GM23248 (cell line): ENCODE measurements at regions not wholly inside any gene's neighbourhood (a gene's known extent, or its start where the extent isn't known, plus 50 kb on each side); places are given as distances from the start of the nearest gene placed in this dataset.
"Not testable (repeated sequence)": the region's sequence is repeated elsewhere in the genome, so short reads cannot be mapped to it uniquely, and the experiment has no call there.

ENCODE experiments used
- DNase-seq: peaks from one replicate; pipeline ENCODE4 v3.0.0-alpha.2; 2015
- H2AFZ ChIP-seq: fragments of 200-600 bp; sonication (generic); 2 replicates; pipeline ENCODE4 v1.6.1; 2016; ENCODE audit warnings: antibody characterized with exemption
- H3F3A ChIP-seq: fragments of 200-600 bp; sonication (generic); 2 replicates; pipeline ENCODE4 v1.6.1; 2016; ENCODE audit warnings: mild to moderate bottlenecking, antibody characterized with exemption, mixed run types; ENCODE audit not compliant: insufficient read depth
- H3K27ac ChIP-seq: fragments of 200-600 bp; sonication (generic); 2 replicates; pipeline ENCODE4 v1.5.1; 2016; ENCODE audit warnings: mild to moderate bottlenecking
- H3K27me3 ChIP-seq: fragments of 200-600 bp; sonication (generic); replicated peaks from 2 replicates; pipeline ENCODE4 v1.6.1; 2016; ENCODE audit warnings: mild to moderate bottlenecking; ENCODE audit not compliant: insufficient read depth
- H3K36me3 ChIP-seq: fragments of 200-600 bp; sonication (generic); 2 replicates; pipeline ENCODE4 v1.6.1; 2016; ENCODE audit warnings: low read depth, mild to moderate bottlenecking
- H3K4me1 ChIP-seq: fragments of 200-600 bp; sonication (generic); 2 replicates; pipeline ENCODE4 v1.6.1; 2016; ENCODE audit warnings: mild to moderate bottlenecking; ENCODE audit not compliant: insufficient read depth
- H3K4me2 ChIP-seq: fragments of 200-600 bp; sonication (generic); one replicate; pipeline ENCODE4 v1.6.1; 2016; ENCODE audit warnings: mild to moderate bottlenecking; ENCODE audit not compliant: unreplicated experiment
- H3K4me3 ChIP-seq: fragments of 200-600 bp; sonication (generic); 2 replicates; pipeline ENCODE4 v1.5.1; 2016; ENCODE audit warnings: mild to moderate bottlenecking
- H3K79me2 ChIP-seq: fragments of 200-600 bp; sonication (generic); 2 replicates; pipeline ENCODE4 v1.6.1; 2016; ENCODE audit warnings: mild to moderate bottlenecking; ENCODE audit not compliant: insufficient read depth
- H3K9ac ChIP-seq: fragments of 200-600 bp; sonication (generic); 2 replicates; pipeline ENCODE4 v1.6.1; 2016; ENCODE audit warnings: mild to moderate bottlenecking
- H3K9me2 ChIP-seq: fragments of 200-600 bp; sonication (generic); 2 replicates; pipeline ENCODE4 v1.6.1; 2016; ENCODE audit warnings: mixed run types, mild to moderate bottlenecking, moderate library complexity; ENCODE audit not compliant: insufficient read depth
- H3K9me3 ChIP-seq: fragments of 200-600 bp; sonication (generic); one replicate; pipeline ENCODE4 v1.6.1; 2017; ENCODE audit warnings: low read depth
- H4K20me1 ChIP-seq: fragments of 200-600 bp; sonication (generic); 2 replicates; pipeline ENCODE4 v1.6.0; 2016; ENCODE audit not compliant: insufficient read depth
- EZH2 ChIP-seq: fragments of 200-600 bp; sonication (generic); IDR thresholded peaks from 2 replicates; pipeline ENCODE4 v1.6.1; 2018; ENCODE audit warnings: antibody characterized with exemption, mild to moderate bottlenecking; ENCODE audit not compliant: insufficient read depth, poor library complexity, severe bottlenecking
- EZH2phosphoT487 ChIP-seq: fragments of 200-600 bp; sonication (generic); IDR thresholded peaks from 2 replicates; pipeline ENCODE4 v1.6.1; 2018; ENCODE audit warnings: antibody characterized with exemption, moderate library complexity, mild to moderate bottlenecking, low read depth; ENCODE audit not compliant: insufficient read depth
- WGBS, 2 experiments: methylation state at CpG; one replicate each; pipeline ENCODE4 v1.1.6; 2015 to 2017; ENCODE audit warnings: low lambda C conversion rate in 2 of 2, low coverage in 1 of 2; ENCODE audit errors: missing lambda C conversion rate in 2 of 2; 5-methylcytosine and 5-hydroxymethylcytosine counted together
- in situ Hi-C: fragments of 300-500 bp; cut with MboI; formaldehyde crosslinking; loops from 2 replicates; pipeline ENCODE4 v1.15.0; 2020

- Histone ChIP-seq H2AFZ (no peak overlapping the region), H3K9me2 (no peaks in the 10 kb centered on the region), H3K4me1 (no peaks in the 10 kb centered on the region), H3K27me3 (no peaks in the 10 kb centered on the region), H3F3A (no peaks in the 10 kb centered on the region), H3K27ac (no peak overlapping the region), H3K4me3 (no peak overlapping the region), H3K79me2 (no peaks in the 10 kb centered on the region), H4K20me1 (no peaks in the 10 kb centered on the region), H3K9me3 (no peaks in the 10 kb centered on the region), H3K9ac (no peak overlapping the region), H3K4me2 (no peak overlapping the region), H3K36me3 (no peaks in the 10 kb centered on the region)
- 0 to 6% methylated on average over 1 of the region's 1 CpG for WGBS, 2 experiments
- TF ChIP-seq EZH2 (no peak), EZH2phosphoT487 (no peak)
- no peak for DNase-seq
- in situ Hi-C loops = no loop called here
Measured at GRCh38 chr6:19219931-19220330, 617.2 kb upstream of the ID4 start.

GRCh38 chr6:19231878-19232561 is 605.1 kb upstream of the ID4 start:
- H3K9me3 ChIP-seq = no peaks in the 10 kb centered on the region
- H3K9me2 ChIP-seq = no peaks in the 10 kb centered on the region; the same call in 1 of the 2 replicates
- no peaks in the 10 kb centered on the region for H3K4me1 ChIP-seq
- 59 to 60% methylated on average over 5 of the region's 5 CpGs for WGBS, 2 experiments
- DNase-seq = no peak
- in situ Hi-C loops = no loop called here
- H3K4me3 ChIP-seq = no peak overlapping the region
- no peaks in the 10 kb centered on the region for H3K27me3 ChIP-seq
- H3K79me2 ChIP-seq = no peaks in the 10 kb centered on the region
- no peaks in the 10 kb centered on the region for H3F3A ChIP-seq
- no peak overlapping the region for H2AFZ ChIP-seq
- TF ChIP-seq EZH2 = no peak
- no peak for TF ChIP-seq EZH2phosphoT487
- no peak overlapping the region for H3K4me2 ChIP-seq
- no peak overlapping the region for H3K9ac ChIP-seq
- no peak overlapping the region for H3K27ac ChIP-seq
- no peaks in the 10 kb centered on the region for H4K20me1 ChIP-seq
- no peaks in the 10 kb centered on the region for H3K36me3 ChIP-seq

DNA sequence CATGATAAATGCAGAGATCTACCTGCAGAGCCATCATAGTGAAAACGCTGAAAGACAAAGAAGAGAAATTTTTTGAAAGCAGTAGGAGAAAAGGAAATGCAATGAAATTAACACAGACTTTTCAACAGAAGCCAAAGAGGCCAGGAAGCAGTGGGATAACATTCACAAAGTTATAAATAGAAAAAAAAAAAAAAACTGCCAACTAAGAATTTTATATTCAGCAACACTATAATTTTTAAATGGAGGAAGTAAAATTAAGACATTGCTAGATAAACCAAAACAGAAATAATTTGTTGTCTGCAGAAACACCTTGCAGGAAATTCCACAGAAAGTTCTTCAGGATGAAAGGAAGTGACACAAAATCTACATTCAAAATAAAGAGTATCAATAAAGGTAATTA is 591.5 kb upstream of the ID4 start:
- no peak overlapping the region for H3K9ac ChIP-seq
- no peaks in the 10 kb centered on the region for H3K9me3 ChIP-seq
- no peak for TF ChIP-seq EZH2
- no peak for TF ChIP-seq EZH2phosphoT487
- H3K4me3 ChIP-seq = no peak overlapping the region
- no peaks in the 10 kb centered on the region for H4K20me1 ChIP-seq
- no peak overlapping the region for H3K27ac ChIP-seq
- no peaks in the 10 kb centered on the region for H3K36me3 ChIP-seq
- no peak overlapping the region for H3K4me2 ChIP-seq
- 8 to 20% methylated on average over 1 of the region's 1 CpG for WGBS, 2 experiments
- H3K79me2 ChIP-seq = no peaks in the 10 kb centered on the region
- no peaks in the 10 kb centered on the region for H3F3A ChIP-seq
- H3K4me1 ChIP-seq = no peaks in the 10 kb centered on the region
- in situ Hi-C loops = no loop called here
- DNase-seq = no peak
- H3K9me2 ChIP-seq = no peaks in the 10 kb centered on the region
- H3K27me3 ChIP-seq = no peaks in the 10 kb centered on the region
- no peak overlapping the region for H2AFZ ChIP-seq

GRCh38 chr6:19247181-19247580 is 590.0 kb upstream of the ID4 start:
- H3K4me3 ChIP-seq, H3K27me3 ChIP-seq, H3K9me3 ChIP-seq, DNase-seq, H3K79me2 ChIP-seq, H3K4me1 ChIP-seq, H2AFZ ChIP-seq, H3F3A ChIP-seq, H3K27ac ChIP-seq, H4K20me1 ChIP-seq, in situ Hi-C loops, H3K36me3 ChIP-seq, H3K9me2 ChIP-seq, H3K4me2 ChIP-seq, H3K9ac ChIP-seq: not testable (repeated sequence)
- 66 to 75% methylated on average over 8 of the region's 8 CpGs for WGBS, 2 experiments

DNA sequence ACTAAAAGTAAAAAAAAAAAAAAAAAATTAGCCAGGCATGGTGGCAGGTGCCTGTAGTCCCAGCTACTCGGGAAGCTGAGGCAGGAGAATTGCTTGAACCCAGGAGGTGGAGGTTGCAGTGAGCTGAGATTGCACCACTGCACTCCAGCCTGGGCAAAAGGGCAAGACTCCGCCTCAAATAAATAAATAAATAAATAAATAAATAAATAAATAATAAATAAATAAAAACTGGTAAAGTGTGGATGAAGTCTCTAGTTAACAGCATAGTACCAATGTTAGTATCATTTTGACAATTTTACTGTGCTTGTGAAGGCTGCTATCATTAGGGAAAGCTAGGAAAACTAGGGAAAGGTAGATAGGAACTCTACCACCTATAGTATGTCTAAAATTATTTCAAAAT is 581.0 kb upstream of the ID4 start:
- DNase-seq, H3F3A ChIP-seq, H3K9me3 ChIP-seq, H3K27ac ChIP-seq, H3K9me2 ChIP-seq, H3K79me2 ChIP-seq, in situ Hi-C loops, H3K9ac ChIP-seq, H4K20me1 ChIP-seq, H3K4me2 ChIP-seq, H3K4me1 ChIP-seq, H2AFZ ChIP-seq, H3K36me3 ChIP-seq, H3K27me3 ChIP-seq, H3K4me3 ChIP-seq: not testable (repeated sequence)
- WGBS, 2 experiments = 44 to 53% methylated on average over 2 of the region's 2 CpGs
